ENCODE measurements at regions not wholly inside any gene's neighbourhood (a gene's known extent, or its start where the extent isn't known, plus 50 kb on each side); places are given as distances from the start of the nearest gene placed in this dataset.
A peak's percentile ranks its signal among the peaks of the same experiment; 100 is the strongest.

- no peak for DNase-seq
These were observed 463.1 kb upstream of the NEGR1 start for GRCh38 chr1:72745413-72745812.

GRCh38 chr1:72734415-72734814 is 452.1 kb upstream of the NEGR1 start:
- DNase-seq = no peak

GRCh38 chr1:72724951-72725861 is 442.9 kb upstream of the NEGR1 start:
- no peak for DNase-seq

- DNase-seq = no peak
These were observed 423.6 kb upstream of the NEGR1 start for GRCh38 chr1:72705921-72706320.

GRCh38 chr1:72704841-72705477 is 422.6 kb upstream of the NEGR1 start:
- DNase-seq = no peak

GRCh38 chr1:72697410-72697809 is 415.1 kb upstream of the NEGR1 start:
- DNase-seq = no peak

GRCh38 chr1:72693899-72694298 is 411.6 kb upstream of the NEGR1 start:
- no peak for DNase-seq

- DNase-seq = no peak
These were observed 411.0 kb upstream of the NEGR1 start for GRCh38 chr1:72693376-72693775.

GRCh38 chr1:72690871-72691270 is 408.5 kb upstream of the NEGR1 start:
- DNase-seq = no peak

- DNase-seq = no peak
These were observed 396.3 kb upstream of the NEGR1 start for GRCh38 chr1:72678683-72679082.

GRCh38 chr1:72670902-72671301 is 388.6 kb upstream of the NEGR1 start:
- DNase-seq = no peak

GRCh38 chr1:72662918-72663317 is 380.6 kb upstream of the NEGR1 start:
- DNase-seq = no peak

- DNase-seq = no peak
These were observed 368.6 kb upstream of the NEGR1 start for GRCh38 chr1:72650843-72651435.

GRCh38 chr1:72649991-72650390 is 367.7 kb upstream of the NEGR1 start:
- no peak for DNase-seq

- no peak for DNase-seq
These were observed 367.0 kb upstream of the NEGR1 start for GRCh38 chr1:72649211-72649888.

- no peak for DNase-seq
These were observed 366.1 kb upstream of the NEGR1 start for GRCh38 chr1:72648465-72648864.

GRCh38 chr1:72643142-72643541 is 360.8 kb upstream of the NEGR1 start:
- no peak for DNase-seq

GRCh38 chr1:72637593-72637992 is 355.3 kb upstream of the NEGR1 start:
- DNase-seq = no peak

GRCh38 chr1:72636631-72637030 is 354.3 kb upstream of the NEGR1 start:
- DNase-seq = no peak

- no peak for DNase-seq
These were observed 353.4 kb upstream of the NEGR1 start for GRCh38 chr1:72635719-72636118.

GRCh38 chr1:72634946-72635345 is 352.6 kb upstream of the NEGR1 start:
- DNase-seq = no peak

- DNase-seq = no peak
These were observed 349.1 kb upstream of the NEGR1 start for GRCh38 chr1:72631449-72631848.

- DNase-seq = peak in 1 of 6 experiments; percentile 7
These were observed 341.0 kb upstream of the NEGR1 start for GRCh38 chr1:72623299-72623708.

Measured in stimulated activated naive CD4-positive, alpha-beta T cell (primary cell).